H1 (cell line): ENCODE measurements at regions not wholly inside any gene's neighbourhood (a gene's known extent, or its start where the extent isn't known, plus 50 kb on each side); places are given as distances from the start of the nearest gene placed in this dataset.

Experiments used
- CTCF ChIA-PET: fragments of 300-600 bp; sonication (Branson Sonifier 250); formaldehyde crosslinking; loops from one replicate; lab custom pipeline; 2021; ENCODE audit not compliant: partially characterized antibody; lab: Charles Lee
- POLR2A ChIA-PET: fragments of 300-600 bp; sonication (Branson Sonifier 250); formaldehyde crosslinking; loops from one replicate; lab custom pipeline; 2021; ENCODE audit warnings: inconsistent platforms; ENCODE audit not compliant: partially characterized antibody; lab: Charles Lee
- DNase-seq, 2 experiments: peaks; one replicate each; pipeline versions ENCODE4 v3.0.0 to v3.0.0-alpha.2; 2010 to 2022; ENCODE audit warnings: low spot score in 2 of 2, low read depth in 1 of 2, mixed read lengths in 1 of 2
- FAIRE-seq: peaks from 2 replicates; lab custom pipeline; 2011; peaks lifted over from hg19 to GRCh38; lab: Jason Lieb, UNC
- H2AFZ ChIP-seq: 2 replicates; pipeline ENCODE4 v1.8.1; 2012; ENCODE audit warnings: low read length, inconsistent platforms
- H2AK5ac ChIP-seq: 2 replicates; pipeline ENCODE4 v1.6.1; 2013; ENCODE audit warnings: low read depth, low read length
- H2BK120ac ChIP-seq: replicated peaks from 2 replicates; pipeline ENCODE3; 2013; ENCODE audit warnings: low read depth, low read length, inconsistent platforms
- H2BK12ac ChIP-seq: 2 replicates; pipeline ENCODE4 v1.6.1; 2013; ENCODE audit warnings: low read depth, low read length
- H2BK15ac ChIP-seq: 2 replicates; pipeline ENCODE4 v1.6.1; 2013; ENCODE audit warnings: low read length
- H2BK20ac ChIP-seq: 2 replicates; pipeline ENCODE4 v1.6.1; 2013; ENCODE audit warnings: low read length
- H2BK5ac ChIP-seq: 2 replicates; pipeline ENCODE4 v1.6.1; 2013; ENCODE audit warnings: low read depth, low read length
- H3K14ac ChIP-seq: 2 replicates; pipeline ENCODE4 v1.6.1; 2013; ENCODE audit warnings: inconsistent platforms; ENCODE audit not compliant: insufficient read length
- H3K18ac ChIP-seq: 2 replicates; pipeline ENCODE4 v1.6.1; 2013; ENCODE audit warnings: low read length; ENCODE audit errors: extremely low read depth
- H3K23ac ChIP-seq: 2 replicates; pipeline ENCODE4 v1.6.1; 2013; ENCODE audit warnings: inconsistent platforms; ENCODE audit not compliant: insufficient read length
- H3K23me2 ChIP-seq: 2 replicates; pipeline ENCODE4 v1.6.1; 2013; ENCODE audit warnings: low read depth, low read length
- H3K27ac ChIP-seq: 2 replicates; pipeline ENCODE4 v1.6.1; 2011; ENCODE audit warnings: low read depth, low read length, inconsistent platforms
- H3K27me3 ChIP-seq, 4 experiments: replicated peaks in 1 of 4; 1 replicate in 1 of 4; 2 replicates in 3 of 4; pipeline versions ENCODE4 v1.6.1 to v1.8.1; 2011 to 2013; ENCODE audit warnings: low read length in 3 of 4, mild to moderate bottlenecking in 3 of 4, inconsistent platforms in 2 of 4, mixed read lengths in 2 of 4, moderate library complexity in 1 of 4; ENCODE audit not compliant: control insufficient read depth in 3 of 4, insufficient read depth in 3 of 4; ENCODE audit errors: extremely low read depth in 1 of 4
- H3K36me3 ChIP-seq, 4 experiments: 2 replicates each; pipeline versions ENCODE4 v1.6.1 to v1.8.1; 2011 to 2013; ENCODE audit warnings: mild to moderate bottlenecking in 4 of 4, low read length in 3 of 4, moderate library complexity in 2 of 4, control low read depth in 1 of 4, inconsistent platforms in 1 of 4; ENCODE audit not compliant: insufficient read depth in 4 of 4, control insufficient read depth in 2 of 4
- H3K4ac ChIP-seq: replicated peaks from 2 replicates; pipeline ENCODE3; 2013; ENCODE audit warnings: low read length, low read depth, mixed read lengths, inconsistent platforms; ENCODE audit not compliant: insufficient read length
- H3K4me1 ChIP-seq, 4 experiments: replicated peaks in 1 of 4; 1 replicate in 1 of 4; 2 replicates in 3 of 4; pipeline versions ENCODE4 v1.6.1 to v1.8.1; 2011 to 2013; ENCODE audit warnings: low read length in 3 of 4, inconsistent platforms in 2 of 4, mixed read lengths in 1 of 4; ENCODE audit not compliant: insufficient read depth in 4 of 4, control insufficient read depth in 3 of 4
- H3K4me2 ChIP-seq, 2 experiments: 2 replicates each; pipeline versions ENCODE4 v1.6.1 to v1.8.1; 2011 to 2013; ENCODE audit warnings: low read depth in 2 of 2, low read length in 2 of 2, control low read depth in 1 of 2, inconsistent platforms in 1 of 2, mild to moderate bottlenecking in 1 of 2; ENCODE audit not compliant: insufficient read depth in 1 of 2
- H3K4me3 ChIP-seq, 4 experiments: fragments of 200-600, 300-600 bp in 1 of 4; sonication (generic), shearing (Covaris generic), sonication (Bioruptor Twin) in 1 of 4; 2 replicates each; pipeline versions ENCODE4 v1.5.1 to v1.8.1; 2011 to 2016; ENCODE audit warnings: low read length in 4 of 4, low read depth in 3 of 4, control low read depth in 2 of 4, inconsistent platforms in 2 of 4, mild to moderate bottlenecking in 2 of 4, mixed read lengths in 1 of 4, moderate library complexity in 1 of 4; ENCODE audit not compliant: insufficient read depth in 2 of 4; ENCODE audit errors: extremely low read depth in 1 of 4
- H3K56ac ChIP-seq: replicated peaks from 2 replicates; pipeline ENCODE3; 2013; ENCODE audit warnings: low read depth, mild to moderate bottlenecking, mixed read lengths, low read length, inconsistent platforms; ENCODE audit not compliant: insufficient read length
- H3K79me1 ChIP-seq: 2 replicates; pipeline ENCODE4 v1.6.1; 2013; ENCODE audit warnings: low read depth, low read length, control low read depth
- H3K79me2 ChIP-seq, 2 experiments: 2 replicates each; pipeline versions ENCODE4 v1.6.1 to v1.8.1; 2012 to 2013; ENCODE audit warnings: low read length in 2 of 2, mild to moderate bottlenecking in 2 of 2, inconsistent platforms in 1 of 2; ENCODE audit not compliant: insufficient read depth in 2 of 2, control insufficient read depth in 1 of 2
- H3K9ac ChIP-seq, 4 experiments: replicated peaks in 1 of 4; 1 replicate in 1 of 4; 2 replicates in 3 of 4; pipeline versions ENCODE4 v1.6.1 to v1.8.1; 2011 to 2013; ENCODE audit warnings: low read depth in 3 of 4, low read length in 3 of 4, control low read depth in 2 of 4, mild to moderate bottlenecking in 2 of 4, moderate library complexity in 2 of 4, inconsistent platforms in 1 of 4; ENCODE audit errors: extremely low read depth in 1 of 4
- H3K9me3 ChIP-seq, 2 experiments: 2 replicates each; pipeline versions ENCODE4 v1.6.1 to v1.8.1; 2012 to 2013; ENCODE audit warnings: mild to moderate bottlenecking in 2 of 2, moderate library complexity in 2 of 2, control low read depth in 1 of 2, inconsistent platforms in 1 of 2, low read depth in 1 of 2, low read length in 1 of 2, mixed read lengths in 1 of 2; ENCODE audit not compliant: insufficient read depth in 2 of 2
- H4K20me1 ChIP-seq, 2 experiments: replicated peaks in 1 of 2; 2 replicates each; pipeline versions ENCODE3 to v1.8.1; 2011 to 2013; ENCODE audit warnings: inconsistent platforms in 2 of 2, low read length in 2 of 2, mild to moderate bottlenecking in 1 of 2; ENCODE audit not compliant: insufficient read depth in 2 of 2, control insufficient read depth in 1 of 2
- H4K5ac ChIP-seq: 2 replicates; pipeline ENCODE4 v1.6.1; 2013; ENCODE audit warnings: low read length, low read depth, mixed read lengths, inconsistent platforms; ENCODE audit not compliant: insufficient read length
- H4K8ac ChIP-seq: 2 replicates; pipeline ENCODE4 v1.8.0; 2013; ENCODE audit warnings: mild to moderate bottlenecking, moderate library complexity, low read length, inconsistent platforms; ENCODE audit not compliant: insufficient read depth; ENCODE audit errors: extremely low read depth
- H4K91ac ChIP-seq: replicated peaks from 2 replicates; pipeline ENCODE3; 2013; ENCODE audit warnings: low read length, mixed read lengths, inconsistent platforms; ENCODE audit not compliant: insufficient read length
- ASH2L ChIP-seq: fragments of 200-600, 300-600 bp; sonication (generic); IDR thresholded peaks from one replicate; pipeline ENCODE4 v1.7.1; 2017; ENCODE audit warnings: low read length
- CHD1 ChIP-seq: IDR thresholded peaks from 2 replicates; pipeline ENCODE4 v1.6.1; 2012; ENCODE audit warnings: low read depth, low read length, improper control_type of control experiment
- JUN ChIP-seq: IDR thresholded peaks from 2 replicates; pipeline ENCODE4 v1.6.1; 2011; ENCODE audit warnings: low read depth, mild to moderate bottlenecking, improper control_type of control experiment, low read length
- RAD21 ChIP-seq, 2 experiments: IDR thresholded peaks in 1 of 2; conservative IDR thresholded peaks in 1 of 2; 2 replicates each; pipeline ENCODE4 v1.6.1; 2011; ENCODE audit warnings: low read depth in 2 of 2, low read length in 2 of 2, improper control_type of control experiment in 1 of 2, inconsistent platforms in 1 of 2, mild to moderate bottlenecking in 1 of 2, moderate library complexity in 1 of 2
- RBBP5 ChIP-seq: IDR thresholded peaks from 2 replicates; pipeline ENCODE4 v1.7.1; 2012; ENCODE audit warnings: low read depth, mild to moderate bottlenecking, inconsistent platforms, low read length, moderate library complexity, borderline replicate concordance
- RXRA ChIP-seq: IDR thresholded peaks from 2 replicates; pipeline ENCODE4 v1.6.1; 2011; ENCODE audit warnings: low read depth, mild to moderate bottlenecking, low read length, moderate library complexity; ENCODE audit not compliant: insufficient read depth
- SAP30 ChIP-seq: fragments of 300-600 bp; sonication (generic); IDR thresholded peaks from 2 replicates; pipeline ENCODE4 v1.7.1; 2012; ENCODE audit warnings: low read length, moderate library complexity, mild to moderate bottlenecking, inconsistent platforms; ENCODE audit not compliant: insufficient read depth, insufficient replicate concordance
- SP1 ChIP-seq: IDR thresholded peaks from 2 replicates; pipeline ENCODE4 v1.6.1; 2011; ENCODE audit warnings: low read depth, low read length
- TAF1 ChIP-seq: IDR thresholded peaks from 2 replicates; pipeline ENCODE4 v1.6.1; 2011; ENCODE audit warnings: mild to moderate bottlenecking, low read depth, low read length
- YY1 ChIP-seq: IDR thresholded peaks from 2 replicates; pipeline ENCODE4 v1.6.1; 2011; ENCODE audit warnings: low read depth, mild to moderate bottlenecking, low read length
- WGBS, 2 experiments: shearing (Covaris generic) in 1 of 2; methylation state at CpG; one replicate each; pipeline versions ENCODE4 v1.1.6 to v1.1.7; 2013 to 2015; ENCODE audit warnings: low lambda C conversion rate in 2 of 2, mixed read lengths in 2 of 2, inconsistent platforms in 1 of 2, low coverage in 1 of 2, missing lambda C conversion rate in 1 of 2; ENCODE audit not compliant: insufficient replicate concordance in 2 of 2, insufficient coverage in 1 of 2, insufficient read length in 1 of 2; ENCODE audit errors: extremely low coverage in 1 of 2, missing lambda C conversion rate in 1 of 2; 5-methylcytosine and 5-hydroxymethylcytosine counted together
- TF ChIP-seq, protein P1 (sequence below): IDR thresholded peaks from 2 replicates; pipeline ENCODE4 v1.6.1; 2011; ENCODE audit warnings: low read depth, mild to moderate bottlenecking, low read length; ENCODE audit not compliant: insufficient read depth

DNA sequence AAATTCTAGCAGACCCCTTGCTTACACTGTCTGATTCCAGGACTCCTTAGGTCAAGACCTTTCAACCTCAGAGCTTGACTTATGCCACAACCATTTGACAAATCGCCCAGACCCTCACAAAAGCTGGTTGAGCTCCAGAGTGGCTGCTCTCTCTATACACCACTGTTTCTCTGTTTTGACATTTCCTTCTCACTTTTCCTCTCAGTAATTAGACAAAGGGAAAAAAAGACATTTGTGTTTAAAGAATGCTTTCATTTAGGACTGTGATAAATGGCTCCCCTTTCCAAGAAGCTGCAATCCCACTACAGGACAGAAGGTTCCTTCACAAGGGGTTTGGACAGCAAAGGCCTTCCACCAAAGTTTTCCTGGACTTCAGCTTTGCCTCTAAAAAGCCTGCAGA lies 601.3 kb downstream of the NR2F1-AS1 start:
- H2BK5ac ChIP-seq: no peak overlapping the region
- DNase-seq: no peak
- no peaks in the 10 kb centered on the region for H4K20me1 ChIP-seq
- H2AFZ ChIP-seq: no peak overlapping the region
- TF ChIP-seq ASH2L (no peak), SAP30 (no peak), SP1 (no peak), CHD1 (no peak), TAF1 (no peak), YY1 (no peak), RBBP5 (no peak), RXRA (no peak), JUN (no peak), RAD21 (IDR thresholded peaks at IDR 0.05 in 1 of 2, conservative IDR thresholded peaks at IDR 0.05 in 1 of 2; ENCODE audit: low read depth in 2 of 2, low read length in 2 of 2) (no peak)
- TF ChIP-seq, protein P1, sequence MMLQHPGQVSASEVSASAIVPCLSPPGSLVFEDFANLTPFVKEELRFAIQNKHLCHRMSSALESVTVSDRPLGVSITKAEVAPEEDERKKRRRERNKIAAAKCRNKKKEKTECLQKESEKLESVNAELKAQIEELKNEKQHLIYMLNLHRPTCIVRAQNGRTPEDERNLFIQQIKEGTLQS: no peak
- FAIRE-seq: no peak
- no peak overlapping the region for H3K18ac ChIP-seq
- WGBS, 2 experiments: 90% methylated on average over 1 of the region's 1 CpG; no CpG with 5 or more reads in 1 of the 2 experiments
- no peak overlapping the region for H2AK5ac ChIP-seq
- H3K9ac ChIP-seq: no peak overlapping the region
- ChIA-PET POLR2A (no interaction called here), CTCF (no interaction called here)
- H3K4me1 ChIP-seq: no peaks in the 10 kb centered on the region
- no peak overlapping the region for H3K4me3 ChIP-seq
- no peak overlapping the region for H3K4me2 ChIP-seq
- H3K79me2 ChIP-seq: no peaks in the 10 kb centered on the region
- no peak overlapping the region for H4K8ac ChIP-seq
- no peaks in the 10 kb centered on the region for H3K23me2 ChIP-seq
- H3K79me1 ChIP-seq: no peaks in the 10 kb centered on the region
- no peak overlapping the region for H3K56ac ChIP-seq
- no peaks in the 10 kb centered on the region for H3K27me3 ChIP-seq
- H2BK12ac ChIP-seq: no peak overlapping the region
- H2BK120ac ChIP-seq: no peak overlapping the region
- H3K4ac ChIP-seq: no peak overlapping the region
- H4K5ac ChIP-seq: no peak overlapping the region
- no peaks in the 10 kb centered on the region for H3K36me3 ChIP-seq
- H3K27ac ChIP-seq: no peak overlapping the region
- no peak overlapping the region for H3K23ac ChIP-seq
- H3K9me3 ChIP-seq: no peaks in the 10 kb centered on the region
- H2BK20ac ChIP-seq: no peak overlapping the region
- H4K91ac ChIP-seq: no peak overlapping the region
- no peak overlapping the region for H2BK15ac ChIP-seq
- no peak overlapping the region for H3K14ac ChIP-seq
